Activated CD4-positive, alpha-beta memory T cell treated with anti-CD3 and anti-CD28 coated beads for 36 hours (primary cell): ENCODE measurements at regions not wholly inside any gene's neighbourhood (a gene's known extent, or its start where the extent isn't known, plus 50 kb on each side); places are given as distances from the start of the nearest gene placed in this dataset.
"Not testable (repeated sequence)": the region's sequence is repeated elsewhere in the genome, so short reads cannot be mapped to it uniquely, and the experiment has no call there.

Source experiments
- CTCF ChIA-PET: fragments of 350-600 bp; sonication (Branson Sonifier 250); formaldehyde crosslinking; loops from one replicate; lab custom pipeline; 2021; ENCODE audit warnings: antibody characterized with exemption, inconsistent platforms; lab: Charles Lee
- POLR2A ChIA-PET: fragments of 350-600 bp; sonication (Branson Sonifier 250); formaldehyde crosslinking; loops from one replicate; lab custom pipeline; 2021; ENCODE audit warnings: antibody characterized with exemption; lab: Charles Lee
- DNase-seq: peaks from one replicate; pipeline ENCODE4 v3.0.0-alpha.2; 2020
- H3K27ac Mint-ChIP-seq: one replicate; pipeline ENCODE4 v1.8.0; 2021; ENCODE audit warnings: mixed read lengths
- H3K27me3 Mint-ChIP-seq: one replicate; pipeline ENCODE4 v1.8.0; 2021; ENCODE audit warnings: mixed read lengths
- H3K36me3 Mint-ChIP-seq: one replicate; pipeline ENCODE4 v1.8.0; 2021; ENCODE audit warnings: mixed read lengths
- H3K4me1 Mint-ChIP-seq: one replicate; pipeline ENCODE4 v1.8.0; 2021; ENCODE audit warnings: low read depth, mixed read lengths
- H3K4me3 Mint-ChIP-seq: one replicate; pipeline ENCODE4 v1.8.0; 2021; ENCODE audit warnings: mild to moderate bottlenecking, mixed read lengths
- H3K9me3 Mint-ChIP-seq: one replicate; pipeline ENCODE4 v1.8.0; 2021; ENCODE audit warnings: mixed read lengths
- intact Hi-C: fragments of 100-400 bp; cut with micrococcal nuclease; formaldehyde crosslinking; loops from one replicate; pipeline ENCODE4 v1.15.1; 2023

DNA sequence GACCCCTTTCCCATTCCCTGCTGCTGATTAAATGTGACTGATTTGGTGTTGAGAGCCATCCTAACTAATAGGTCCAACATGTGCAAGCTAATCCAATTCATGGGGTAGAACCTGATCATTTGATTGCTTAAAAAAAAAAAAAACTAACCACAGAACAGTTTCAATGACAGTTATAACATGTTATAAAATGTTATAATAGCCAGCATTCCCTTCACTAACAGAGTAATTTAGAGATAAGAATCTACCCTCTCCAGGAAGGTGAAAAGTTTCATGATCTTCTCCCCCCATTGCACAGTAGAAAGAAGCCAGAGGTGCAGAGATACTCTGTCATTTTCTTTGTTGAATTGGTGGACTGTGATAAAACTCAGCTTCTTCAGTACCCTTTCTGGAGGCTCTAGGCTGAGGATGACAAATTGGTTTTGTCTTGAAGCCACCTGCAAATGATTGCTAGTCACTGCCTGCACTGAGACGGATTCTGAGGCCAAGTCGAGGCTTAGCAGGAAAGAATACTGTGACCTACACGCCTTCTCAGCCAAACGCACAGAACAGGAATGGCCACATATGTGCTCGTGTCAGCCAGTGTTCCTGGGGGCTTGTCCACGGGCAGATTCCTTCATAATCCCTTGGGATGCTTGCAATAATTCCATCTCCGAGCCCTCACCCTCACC, 215.7 kb upstream of the IRF2BP2 start:
- Mint-ChIP-seq H3K4me3 (no peak overlapping the region), H3K9me3 (no peaks in the 10 kb centered on the region), H3K27ac (no peak overlapping the region), H3K36me3 (no peaks in the 10 kb centered on the region), H3K27me3 (no peaks in the 10 kb centered on the region), H3K4me1 (peaks cover 4% of the 10 kb centered on the region)
- ChIA-PET CTCF (no interaction called here), POLR2A (no interaction called here)
- no peak for DNase-seq
- intact Hi-C loops: no loop called here

GRCh38 chr1:234824836-234825235, 214.9 kb upstream of the IRF2BP2 start:
- H3K36me3 Mint-ChIP-seq, POLR2A ChIA-PET, CTCF ChIA-PET: not testable (repeated sequence)

DNA sequence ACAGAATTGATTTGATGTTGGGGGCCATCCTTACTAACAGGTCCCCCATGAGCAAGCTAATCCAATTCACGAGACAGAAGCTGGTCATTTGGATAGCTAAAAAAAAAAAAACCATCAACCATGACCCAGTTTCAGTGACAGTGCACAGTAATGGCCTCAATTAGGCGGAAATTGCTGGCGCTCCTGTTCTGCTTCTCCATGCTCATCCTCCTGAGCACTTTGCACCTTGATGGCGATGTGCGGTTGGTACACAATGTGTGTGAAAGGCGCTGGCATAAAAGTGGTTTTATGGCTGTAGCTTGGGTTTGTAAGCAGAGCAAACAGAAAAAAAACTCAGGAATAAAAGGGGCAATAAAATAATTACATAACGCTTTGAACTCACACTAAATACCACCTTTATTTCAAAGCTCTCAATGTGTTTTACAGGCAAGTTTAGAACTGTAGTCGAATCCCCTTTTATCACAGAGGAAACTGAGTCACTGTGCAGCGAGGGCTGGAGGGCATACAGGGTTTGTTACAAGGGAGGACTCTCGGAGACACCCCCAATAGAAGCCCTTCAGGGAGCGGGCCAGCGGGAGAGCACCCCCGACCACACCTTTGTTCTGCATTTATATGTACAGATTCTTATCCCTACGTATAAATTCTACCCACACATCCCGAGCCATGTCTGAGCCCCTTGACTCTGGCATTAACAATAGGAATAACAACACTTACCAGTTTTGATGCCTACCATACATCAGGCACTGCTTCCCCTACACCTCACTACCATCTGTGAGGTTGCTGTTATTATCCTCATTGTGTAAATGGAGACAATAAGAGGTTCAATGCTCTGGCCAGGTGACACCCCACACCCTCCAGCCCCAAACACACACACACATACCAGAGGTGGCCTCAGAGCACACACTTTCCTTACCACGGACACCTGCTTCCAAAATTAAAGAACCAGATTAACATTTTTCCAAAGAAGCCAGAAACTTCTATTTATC, 213.5 kb upstream of the IRF2BP2 start:
- H3K9me3 Mint-ChIP-seq: no peaks in the 10 kb centered on the region
- H3K4me3 Mint-ChIP-seq: no peak overlapping the region
- H3K36me3 Mint-ChIP-seq: no peaks in the 10 kb centered on the region
- POLR2A ChIA-PET: no interaction called here
- H3K27ac Mint-ChIP-seq: no peak overlapping the region
- CTCF ChIA-PET: no interaction called here
- no peak for DNase-seq
- H3K4me1 Mint-ChIP-seq: peaks cover 2% of the 10 kb centered on the region
- intact Hi-C loops: no loop called here
- H3K27me3 Mint-ChIP-seq: no peaks in the 10 kb centered on the region

More at GRCh38 chr1:234824836-234825235, 214.9 kb upstream of the IRF2BP2 start:
- H3K27me3 Mint-ChIP-seq, intact Hi-C loops, H3K27ac Mint-ChIP-seq, H3K4me3 Mint-ChIP-seq, H3K9me3 Mint-ChIP-seq, H3K4me1 Mint-ChIP-seq, DNase-seq: not testable (repeated sequence)

DNA sequence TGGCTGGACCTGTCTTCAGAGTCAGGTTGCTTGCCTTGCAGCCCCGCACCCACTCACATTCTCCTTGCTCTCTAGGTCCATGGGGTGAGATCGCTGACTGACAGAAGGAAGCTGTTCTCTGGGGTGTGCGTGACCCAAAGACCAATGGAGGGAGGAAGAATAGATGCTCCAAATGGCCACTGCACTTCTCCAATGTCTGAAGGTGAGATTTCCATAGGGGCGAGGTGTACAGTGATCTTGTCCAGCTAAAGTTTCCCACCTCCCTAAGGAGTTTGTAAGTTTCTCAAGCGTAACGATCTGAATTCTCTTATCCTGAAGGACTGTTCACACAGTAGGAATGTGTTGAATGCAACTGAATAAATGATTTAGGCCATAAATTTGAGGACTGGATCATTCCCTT, 211.9 kb upstream of the IRF2BP2 start:
- CTCF ChIA-PET: no interaction called here
- no peak overlapping the region for H3K27ac Mint-ChIP-seq
- H3K4me3 Mint-ChIP-seq: no peak overlapping the region
- intact Hi-C loops: no loop called here
- POLR2A ChIA-PET: no interaction called here
- no peaks in the 10 kb centered on the region for H3K36me3 Mint-ChIP-seq
- H3K27me3 Mint-ChIP-seq: no peaks in the 10 kb centered on the region
- DNase-seq: no peak
- H3K4me1 Mint-ChIP-seq: peaks cover 2% of the 10 kb centered on the region
- no peaks in the 10 kb centered on the region for H3K9me3 Mint-ChIP-seq

- H3K36me3 Mint-ChIP-seq: no peaks in the 10 kb centered on the region
- H3K4me3 Mint-ChIP-seq: no peak overlapping the region
- ChIA-PET POLR2A (no interaction called here), CTCF (no interaction called here)
- DNase-seq: no peak
- no peaks in the 10 kb centered on the region for H3K9me3 Mint-ChIP-seq
- H3K4me1 Mint-ChIP-seq: peaks cover 2% of the 10 kb centered on the region
- H3K27me3 Mint-ChIP-seq: no peaks in the 10 kb centered on the region
- no peak overlapping the region for H3K27ac Mint-ChIP-seq
- intact Hi-C loops: no loop called here
Observed at GRCh38 chr1:234820597-234820996, 210.6 kb upstream of the IRF2BP2 start.

DNA sequence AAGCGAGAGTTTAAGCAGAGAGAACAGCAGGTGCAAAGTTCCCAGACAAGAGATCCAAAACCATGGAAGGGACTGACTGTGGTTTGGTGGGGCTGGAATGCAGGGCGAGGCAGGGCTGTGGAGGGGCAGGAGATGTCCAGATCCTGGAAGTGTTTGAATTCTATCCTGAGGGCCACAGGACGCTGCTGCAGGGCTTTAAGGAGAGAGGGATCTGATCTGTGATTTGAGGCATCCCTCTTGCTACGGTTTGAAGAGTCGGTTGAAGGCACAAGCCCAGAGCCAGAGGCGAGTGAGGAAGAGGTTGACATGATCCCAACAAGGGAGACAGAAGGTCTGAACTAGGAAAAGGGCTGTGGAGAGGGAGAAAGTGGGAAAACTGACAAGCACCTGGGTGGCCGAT, 209.9 kb upstream of the IRF2BP2 start:
- H3K27ac Mint-ChIP-seq, H3K27me3 Mint-ChIP-seq, H3K9me3 Mint-ChIP-seq, H3K4me1 Mint-ChIP-seq, intact Hi-C loops, POLR2A ChIA-PET, H3K4me3 Mint-ChIP-seq, H3K36me3 Mint-ChIP-seq, DNase-seq, CTCF ChIA-PET: not testable (repeated sequence)

GRCh38 chr1:234818040-234818387, 208.0 kb upstream of the IRF2BP2 start:
- CTCF ChIA-PET, H3K9me3 Mint-ChIP-seq, DNase-seq, H3K27ac Mint-ChIP-seq, H3K36me3 Mint-ChIP-seq, H3K4me3 Mint-ChIP-seq, intact Hi-C loops, H3K27me3 Mint-ChIP-seq, H3K4me1 Mint-ChIP-seq, POLR2A ChIA-PET: not testable (repeated sequence)

GRCh38 chr1:234817313-234818039, 207.5 kb upstream of the IRF2BP2 start:
- POLR2A ChIA-PET, H3K27me3 Mint-ChIP-seq, DNase-seq, H3K36me3 Mint-ChIP-seq, H3K9me3 Mint-ChIP-seq, H3K4me1 Mint-ChIP-seq, H3K4me3 Mint-ChIP-seq, H3K27ac Mint-ChIP-seq, intact Hi-C loops, CTCF ChIA-PET: not testable (repeated sequence)

DNA sequence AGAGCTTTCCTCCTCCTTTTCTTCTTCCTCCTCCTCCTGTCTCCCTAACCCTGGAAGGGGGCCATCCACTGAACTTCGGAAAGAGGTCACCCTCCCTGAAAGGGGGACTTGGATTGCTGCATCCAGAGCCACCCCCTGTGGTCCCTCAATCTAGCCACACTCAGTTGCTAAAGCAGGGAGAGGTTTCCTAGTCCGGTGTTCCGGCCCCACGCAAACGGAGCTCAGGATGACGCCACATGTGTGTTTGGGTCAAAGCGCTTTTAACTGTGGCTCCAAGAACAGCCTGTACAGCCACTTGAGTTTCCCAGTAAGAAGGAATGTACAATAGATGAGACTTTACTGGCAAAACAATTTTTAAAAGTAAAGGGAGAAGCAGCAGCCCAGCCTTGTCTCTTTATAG, 206.9 kb upstream of the IRF2BP2 start:
- CTCF ChIA-PET: not testable (repeated sequence)

GRCh38 chr1:234816186-234816851, 206.3 kb upstream of the IRF2BP2 start:
- H3K27ac Mint-ChIP-seq, H3K4me3 Mint-ChIP-seq, H3K4me1 Mint-ChIP-seq, H3K9me3 Mint-ChIP-seq, POLR2A ChIA-PET, H3K27me3 Mint-ChIP-seq, H3K36me3 Mint-ChIP-seq, DNase-seq, CTCF ChIA-PET, intact Hi-C loops: not testable (repeated sequence)

More for the DNA sequence above, 206.9 kb upstream of the IRF2BP2 start:
- H3K4me1 Mint-ChIP-seq, H3K4me3 Mint-ChIP-seq, H3K9me3 Mint-ChIP-seq, H3K36me3 Mint-ChIP-seq, intact Hi-C loops, H3K27me3 Mint-ChIP-seq, DNase-seq, POLR2A ChIA-PET, H3K27ac Mint-ChIP-seq: not testable (repeated sequence)

- H3K4me1 Mint-ChIP-seq, H3K9me3 Mint-ChIP-seq, POLR2A ChIA-PET, H3K4me3 Mint-ChIP-seq, H3K27ac Mint-ChIP-seq, CTCF ChIA-PET, H3K27me3 Mint-ChIP-seq, DNase-seq, intact Hi-C loops, H3K36me3 Mint-ChIP-seq: not testable (repeated sequence)
Observed at GRCh38 chr1:234815295-234815815, 205.4 kb upstream of the IRF2BP2 start.

DNA sequence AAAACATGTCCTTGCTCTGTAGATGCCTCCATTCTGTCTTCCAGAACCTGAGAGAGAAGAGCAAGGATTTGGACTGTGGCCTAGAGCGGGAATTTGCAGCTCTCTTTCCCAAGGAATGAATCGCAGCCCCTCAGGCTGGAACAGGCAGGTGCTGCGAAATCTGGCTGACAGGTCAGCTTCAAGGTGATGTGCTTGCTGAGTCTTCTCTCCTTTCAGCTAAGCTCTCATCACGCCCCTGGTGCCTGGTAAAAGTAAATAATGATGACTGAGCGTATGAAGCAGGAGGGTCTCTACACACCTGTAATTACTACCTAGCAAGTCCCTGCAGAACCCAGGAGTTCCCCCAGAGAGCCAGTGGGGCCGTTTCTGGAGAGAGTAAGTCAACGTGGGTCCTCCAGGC, 204.3 kb upstream of the IRF2BP2 start:
- POLR2A ChIA-PET, H3K36me3 Mint-ChIP-seq, H3K4me1 Mint-ChIP-seq, H3K27me3 Mint-ChIP-seq, CTCF ChIA-PET, H3K4me3 Mint-ChIP-seq, H3K27ac Mint-ChIP-seq, DNase-seq, H3K9me3 Mint-ChIP-seq, intact Hi-C loops: not testable (repeated sequence)
